OCI-LY1 (cell line): ENCODE measurements at regions not wholly inside any gene's neighbourhood (a gene's known extent, or its start where the extent isn't known, plus 50 kb on each side); places are given as distances from the start of the nearest gene placed in this dataset.

Experiments
- CTCF ChIP-seq: fragments of 200-600 bp; sonication (generic), shearing (Covaris generic); IDR thresholded peaks from 2 replicates; pipeline ENCODE4 v1.5.1; 2017; ENCODE audit warnings: mild to moderate bottlenecking, antibody characterized with exemption, low read length, moderate library complexity, mixed read lengths
- EZH2 ChIP-seq: fragments of 200-600 bp; sonication (generic), shearing (Covaris generic); IDR thresholded peaks from 2 replicates; pipeline ENCODE4 v1.8.0; 2017; ENCODE audit warnings: borderline replicate concordance, mixed run types, mild to moderate bottlenecking, antibody characterized with exemption, low read length, moderate library complexity, mixed read lengths

DNA sequence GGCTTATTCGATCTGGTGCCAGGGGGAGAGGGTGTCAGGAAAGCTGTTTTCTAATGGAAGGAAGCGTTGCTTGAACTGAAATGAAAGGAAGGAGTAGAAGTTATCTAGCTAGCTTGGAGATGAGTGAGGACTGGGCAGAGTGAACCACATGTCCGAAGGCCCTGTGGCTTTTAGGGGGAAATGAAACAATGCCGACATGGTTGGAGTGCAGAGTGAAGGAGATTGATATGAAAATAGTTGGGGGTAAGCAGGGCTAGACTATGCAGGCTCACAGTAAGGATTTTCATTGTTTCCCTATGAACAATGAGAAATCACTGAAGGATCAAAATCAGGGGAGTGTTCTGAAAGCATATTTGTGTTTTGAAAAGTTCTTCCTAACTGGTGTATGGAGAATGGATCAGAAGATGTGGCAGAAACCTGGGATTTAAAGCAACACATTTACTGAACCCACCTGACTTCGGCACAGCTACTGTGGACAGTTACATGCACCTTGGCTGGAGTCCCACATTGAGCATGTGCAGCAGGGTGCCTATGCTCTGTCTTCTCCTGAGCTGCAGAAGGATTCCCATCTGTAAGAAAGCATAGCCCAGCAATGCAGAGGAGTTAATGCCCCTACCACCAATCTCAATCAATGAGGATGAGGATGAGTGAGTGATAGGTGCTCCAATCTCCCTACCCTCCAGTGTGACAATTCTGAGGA, 144.4 kb upstream of the TBCA start:
- TF ChIP-seq CTCF (no peak), EZH2 (no peak)
